ENCODE measurements at regions not wholly inside any gene's neighbourhood (a gene's known extent, or its start where the extent isn't known, plus 50 kb on each side); places are given as distances from the start of the nearest gene placed in this dataset.

DNA sequence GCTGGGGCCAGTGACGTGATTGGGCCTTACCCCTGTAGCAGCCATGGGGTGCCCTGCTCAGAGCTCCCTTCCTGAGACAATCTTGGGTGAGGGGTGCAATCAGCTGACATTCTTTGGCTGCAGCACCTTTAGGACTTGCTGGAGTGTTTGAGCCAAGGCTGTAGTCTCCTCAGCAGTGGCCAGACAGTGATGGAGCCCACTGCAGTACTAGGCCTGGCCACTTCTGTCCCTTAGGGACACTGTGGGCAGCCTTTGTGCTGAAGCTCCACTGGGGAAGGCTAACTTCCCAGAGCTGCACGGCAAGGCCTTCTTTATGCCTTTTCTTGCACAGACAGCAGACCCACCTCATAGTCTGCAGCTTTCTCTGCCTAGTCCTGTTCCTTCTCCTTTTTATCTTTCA is 284.9 kb upstream of the IGF1R start:
- no peak for TF ChIP-seq EZH2 (IDR thresholded peaks at IDR 0.05; ENCODE audit: insufficient read depth, poor library complexity, severe bottlenecking)
- no peak for TF ChIP-seq EZH2phosphoT487 (IDR thresholded peaks at IDR 0.05; ENCODE audit: insufficient read depth, low read depth)
